ENCODE measurements at regions not wholly inside any gene's neighbourhood (a gene's known extent, or its start where the extent isn't known, plus 50 kb on each side); places are given as distances from the start of the nearest gene placed in this dataset.

- no peak for ATAC-seq
- Histone ChIP-seq H3K36me3 (ENCODE audit: insufficient read depth in 1 of 2, low read depth in 1 of 2) (no peaks in the 10 kb centered on the region), H3K4me1 (peaks cover 25% of the 10 kb centered on the region), H3K27me3 (ENCODE audit: insufficient read depth in 3 of 3, low read length in 2 of 3) (no peaks in the 10 kb centered on the region), H3K9me3 (no peaks in the 10 kb centered on the region), H3K4me3 (no peak overlapping the region), H3K27ac (no peak overlapping the region)
- no peak for DNase-seq
- intact Hi-C loops (cut with DNase I) = no loop called here
- TF ChIP-seq, protein P1, sequence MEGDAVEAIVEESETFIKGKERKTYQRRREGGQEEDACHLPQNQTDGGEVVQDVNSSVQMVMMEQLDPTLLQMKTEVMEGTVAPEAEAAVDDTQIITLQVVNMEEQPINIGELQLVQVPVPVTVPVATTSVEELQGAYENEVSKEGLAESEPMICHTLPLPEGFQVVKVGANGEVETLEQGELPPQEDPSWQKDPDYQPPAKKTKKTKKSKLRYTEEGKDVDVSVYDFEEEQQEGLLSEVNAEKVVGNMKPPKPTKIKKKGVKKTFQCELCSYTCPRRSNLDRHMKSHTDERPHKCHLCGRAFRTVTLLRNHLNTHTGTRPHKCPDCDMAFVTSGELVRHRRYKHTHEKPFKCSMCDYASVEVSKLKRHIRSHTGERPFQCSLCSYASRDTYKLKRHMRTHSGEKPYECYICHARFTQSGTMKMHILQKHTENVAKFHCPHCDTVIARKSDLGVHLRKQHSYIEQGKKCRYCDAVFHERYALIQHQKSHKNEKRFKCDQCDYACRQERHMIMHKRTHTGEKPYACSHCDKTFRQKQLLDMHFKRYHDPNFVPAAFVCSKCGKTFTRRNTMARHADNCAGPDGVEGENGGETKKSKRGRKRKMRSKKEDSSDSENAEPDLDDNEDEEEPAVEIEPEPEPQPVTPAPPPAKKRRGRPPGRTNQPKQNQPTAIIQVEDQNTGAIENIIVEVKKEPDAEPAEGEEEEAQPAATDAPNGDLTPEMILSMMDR (IDR thresholded peaks at IDR 0.05) = no peak
- WGBS, 3 donors = 77 to 82% (median 81%) methylated on average over 2 of the region's 2 CpGs
These were observed 158.1 kb upstream of the TARS1 start for GRCh38 chr5:33282696-33283095.

GRCh38 chr5:33283243-33283642 is 157.5 kb upstream of the TARS1 start:
- TF ChIP-seq, protein P1 (IDR thresholded peaks at IDR 0.05) = no peak
- ATAC-seq = no peak

DNA sequence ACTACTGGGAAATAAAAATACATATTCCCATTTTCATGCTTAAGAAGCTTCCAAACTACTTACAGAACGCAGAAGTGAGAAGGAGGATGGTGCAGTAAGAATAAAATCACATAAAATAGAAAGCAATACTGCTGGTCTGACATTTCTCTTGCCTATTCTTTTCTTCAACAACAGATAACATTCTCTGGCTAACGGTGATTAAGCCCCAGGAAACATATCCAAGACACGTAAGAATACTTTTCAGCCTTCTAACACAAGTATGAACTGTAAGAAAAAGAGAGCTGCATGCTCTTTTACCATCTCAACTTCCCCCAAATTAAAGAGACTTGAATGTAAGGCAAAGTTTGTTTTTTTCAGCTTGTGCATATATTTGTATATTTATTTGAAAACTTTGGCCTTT is 156.1 kb upstream of the TARS1 start:
- DNase-seq (no peak), ATAC-seq (no peak)
- intact Hi-C loops (cut with DNase I) = no loop called here
- Histone ChIP-seq H3K4me1 (peaks cover 30% of the 10 kb centered on the region), H3K9me3 (no peaks in the 10 kb centered on the region), H3K27me3 (ENCODE audit: insufficient read depth in 3 of 3, low read length in 2 of 3) (no peaks in the 10 kb centered on the region), H3K4me3 (no peak overlapping the region), H3K36me3 (ENCODE audit: insufficient read depth in 1 of 2, low read depth in 1 of 2) (no peaks in the 10 kb centered on the region), H3K27ac (no peak overlapping the region)
- TF ChIP-seq, protein P1 (IDR thresholded peaks at IDR 0.05) = no peak
- WGBS, 3 donors = 65 to 84% (median 76%) methylated on average over 3 of the region's 3 CpGs

More at GRCh38 chr5:33283243-33283642, 157.5 kb upstream of the TARS1 start:
- Histone ChIP-seq H3K4me1 (peaks cover 25% of the 10 kb centered on the region), H3K4me3 (no peak overlapping the region), H3K9me3 (no peaks in the 10 kb centered on the region), H3K27ac (no peak overlapping the region), H3K36me3 (ENCODE audit: insufficient read depth in 1 of 2, low read depth in 1 of 2) (no peaks in the 10 kb centered on the region), H3K27me3 (ENCODE audit: insufficient read depth in 3 of 3, low read length in 2 of 3) (no peaks in the 10 kb centered on the region)
- intact Hi-C loops (cut with DNase I) = no loop called here
- DNase-seq = no peak

DNA sequence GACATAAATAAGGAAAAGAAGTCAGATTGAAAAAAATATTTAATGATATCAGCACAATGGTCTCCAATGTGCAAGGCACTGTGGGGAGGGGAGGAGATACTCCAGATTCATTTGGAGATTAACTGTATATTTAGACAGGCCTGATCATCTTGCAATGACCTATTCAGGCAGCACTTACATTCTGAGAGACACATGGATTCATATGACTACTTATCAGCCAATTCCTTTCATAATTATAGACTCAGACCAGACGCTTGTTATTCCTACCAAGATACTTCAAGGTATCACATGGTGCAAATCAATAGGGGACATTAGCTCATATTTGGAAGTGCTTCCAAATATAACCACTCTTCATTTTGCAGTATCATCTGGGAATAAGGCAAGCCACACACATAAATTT is 153.5 kb upstream of the TARS1 start:
- no peaks in the 10 kb centered on the region for H3K27me3 ChIP-seq (ENCODE audit: insufficient read depth in 3 of 3, low read length in 2 of 3)
- no peaks in the 10 kb centered on the region for H3K9me3 ChIP-seq
- intact Hi-C loops (cut with DNase I) = no loop called here
- H3K36me3 ChIP-seq (ENCODE audit: insufficient read depth in 1 of 2, low read depth in 1 of 2) = no peaks in the 10 kb centered on the region
- TF ChIP-seq, protein P1 (IDR thresholded peaks at IDR 0.05) = no peak
- no peak overlapping the region for H3K27ac ChIP-seq
- DNase-seq = no peak
- WGBS, 3 donors = 31 to 52% (median 36%) methylated on average over 1 of the region's 1 CpG
- no peak overlapping the region for H3K4me3 ChIP-seq
- H3K4me1 ChIP-seq = peaks cover 20% of the 10 kb centered on the region
- peak in 2 of 4 donors; percentile 48 to 69 for ATAC-seq

- WGBS, 3 donors = 49 to 63% (median 58%) methylated on average over 3 of the region's 3 CpGs
- Histone ChIP-seq H3K27ac (peak overlapping the region; percentile 3), H3K4me3 (no peak overlapping the region), H3K27me3 (ENCODE audit: insufficient read depth in 3 of 3, low read length in 2 of 3) (no peaks in the 10 kb centered on the region), H3K4me1 (peaks cover 11% of the 10 kb centered on the region), H3K9me3 (no peaks in the 10 kb centered on the region), H3K36me3 (ENCODE audit: insufficient read depth in 1 of 2, low read depth in 1 of 2) (no peaks in the 10 kb centered on the region)
- TF ChIP-seq, protein P1 (IDR thresholded peaks at IDR 0.05) = no peak
- ATAC-seq (peak; percentile 51 to 91 (median 73)), DNase-seq (no peak)
- intact Hi-C loops (cut with DNase I) = no loop called here
These were observed 149.4 kb upstream of the TARS1 start for GRCh38 chr5:33291216-33292000.
